ENCODE measurements at regions not wholly inside any gene's neighbourhood (a gene's known extent, or its start where the extent isn't known, plus 50 kb on each side); places are given as distances from the start of the nearest gene placed in this dataset.

DNA sequence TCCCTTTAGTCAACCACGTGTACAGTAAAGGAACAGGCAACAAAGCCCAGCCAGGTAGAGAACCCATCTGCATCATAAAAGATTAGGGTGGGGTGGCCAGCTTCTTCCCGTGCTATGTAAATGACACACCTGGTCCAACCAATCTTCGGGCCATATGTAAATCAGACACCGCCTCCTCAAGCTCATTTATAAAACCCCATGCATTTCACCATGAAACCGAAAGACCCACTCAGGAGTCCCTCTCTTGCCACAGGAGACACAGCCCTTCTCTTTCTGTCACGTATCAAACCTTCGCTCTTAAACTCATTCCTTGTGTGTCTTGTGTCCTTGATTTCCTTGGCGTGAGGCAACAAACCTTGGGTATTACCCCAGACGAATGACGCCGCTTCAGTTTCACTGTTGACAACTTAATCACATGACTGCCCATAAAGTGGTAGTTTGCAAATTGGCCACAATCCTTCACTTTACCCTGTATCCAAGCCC is 59.8 kb upstream of the TBPL2 start:
- DNase-seq = no peak

- no peak for DNase-seq
Observed at GRCh38 chr14:55500708-55501107, 60.3 kb upstream of the TBPL2 start.

- no peak for DNase-seq
Observed at GRCh38 chr14:55502746-55503284, 62.4 kb upstream of the TBPL2 start.

DNA sequence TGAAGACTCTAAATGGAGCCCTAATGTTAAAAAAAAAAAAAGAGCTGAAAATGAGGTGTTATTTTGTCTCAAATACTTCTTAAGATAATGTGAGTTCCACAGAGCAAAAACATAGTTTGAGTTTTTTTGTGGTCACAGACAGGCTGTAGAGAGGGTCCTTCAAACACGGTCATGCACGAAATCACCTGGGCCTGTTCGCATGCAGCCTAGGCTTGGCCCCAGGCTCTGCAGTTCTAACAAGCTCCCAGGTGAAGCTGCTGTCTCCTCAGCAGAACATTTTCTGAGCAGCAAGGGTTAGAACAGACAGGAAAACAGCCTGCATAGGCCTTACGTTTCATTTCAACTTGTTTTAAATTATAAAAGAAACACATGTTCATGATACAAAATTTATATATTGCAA is 65.4 kb upstream of the TBPL2 start:
- no peak for DNase-seq

DNA sequence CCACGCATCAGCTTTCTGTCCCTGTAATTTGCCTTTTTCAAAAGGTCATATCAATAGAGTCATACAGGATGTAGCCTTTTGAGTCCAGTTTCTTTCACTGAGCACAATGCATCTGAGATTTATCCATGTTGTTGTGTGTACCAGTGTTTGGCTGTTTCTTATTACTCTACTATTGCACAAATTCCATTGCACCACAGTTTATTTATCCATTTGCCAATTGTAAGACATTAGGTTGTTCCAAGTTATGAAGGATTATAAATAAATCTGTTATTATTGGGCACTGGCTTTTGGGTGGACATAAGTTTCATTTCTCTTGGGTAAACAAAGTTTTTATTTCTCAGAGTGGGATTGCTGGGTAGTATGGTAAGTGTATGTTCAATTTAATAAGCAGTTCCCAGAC is 68.3 kb upstream of the TBPL2 start:
- no peak for DNase-seq

- no peak for DNase-seq
Observed at GRCh38 chr14:55512421-55512820, 67.6 kb upstream of the KTN1 start.

- no peak for DNase-seq
Observed at GRCh38 chr14:55513491-55513890, 66.5 kb upstream of the KTN1 start.

DNA sequence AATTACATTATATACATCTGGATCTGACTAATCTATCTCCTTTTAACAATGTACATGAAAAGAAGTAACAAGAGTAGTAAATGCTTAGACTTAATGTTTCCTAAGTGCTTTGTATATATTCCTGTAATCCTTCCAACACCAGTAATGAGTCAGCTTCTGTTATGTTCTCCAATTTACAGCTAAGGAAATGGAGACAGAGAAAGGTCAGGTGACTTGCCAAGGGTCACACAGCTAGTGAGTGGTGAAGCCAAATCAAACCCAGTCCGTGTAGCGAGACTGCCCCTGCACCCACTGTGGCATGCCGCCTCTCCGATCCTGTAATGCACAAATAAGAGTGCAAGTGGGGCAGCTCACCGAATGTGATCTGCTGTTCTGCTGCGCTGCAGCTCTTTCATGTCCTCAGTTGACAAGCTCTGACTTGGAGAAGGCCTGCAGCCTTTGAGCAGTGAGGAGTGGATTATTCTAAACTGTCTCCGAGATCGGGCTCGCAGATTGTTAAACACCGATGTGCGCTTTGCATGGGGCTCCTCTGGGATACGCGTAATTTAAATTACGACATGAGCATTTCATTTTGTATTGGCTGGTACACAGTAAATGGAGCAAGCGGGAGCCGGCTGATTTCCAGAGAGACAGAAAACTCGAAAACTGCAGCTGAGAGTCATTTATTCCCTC is 65.1 kb upstream of the KTN1 start:
- peak; percentile 45 for DNase-seq

GRCh38 chr14:55516776-55517175 is 63.2 kb upstream of the KTN1 start:
- DNase-seq = no peak

DNA sequence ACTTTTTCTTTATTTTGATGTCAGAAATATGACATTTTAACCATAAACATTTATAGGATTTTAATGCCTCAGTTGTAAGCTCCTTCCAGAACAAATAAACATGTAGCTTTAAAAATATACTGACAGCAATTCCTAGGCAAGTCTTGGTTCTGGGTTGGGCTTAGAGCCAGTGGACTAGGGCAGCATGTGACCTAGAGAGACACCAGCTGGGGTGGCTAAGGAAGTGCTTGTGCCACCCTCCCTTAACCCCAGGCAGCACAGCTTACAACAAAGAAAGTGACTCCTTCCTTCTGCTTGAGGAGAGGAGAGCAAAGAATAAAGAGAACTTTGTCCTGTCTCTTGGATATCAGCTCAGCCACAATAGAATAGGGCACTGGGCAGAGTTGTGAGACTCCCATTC is 61.6 kb upstream of the KTN1 start:
- no peak for DNase-seq

DNA sequence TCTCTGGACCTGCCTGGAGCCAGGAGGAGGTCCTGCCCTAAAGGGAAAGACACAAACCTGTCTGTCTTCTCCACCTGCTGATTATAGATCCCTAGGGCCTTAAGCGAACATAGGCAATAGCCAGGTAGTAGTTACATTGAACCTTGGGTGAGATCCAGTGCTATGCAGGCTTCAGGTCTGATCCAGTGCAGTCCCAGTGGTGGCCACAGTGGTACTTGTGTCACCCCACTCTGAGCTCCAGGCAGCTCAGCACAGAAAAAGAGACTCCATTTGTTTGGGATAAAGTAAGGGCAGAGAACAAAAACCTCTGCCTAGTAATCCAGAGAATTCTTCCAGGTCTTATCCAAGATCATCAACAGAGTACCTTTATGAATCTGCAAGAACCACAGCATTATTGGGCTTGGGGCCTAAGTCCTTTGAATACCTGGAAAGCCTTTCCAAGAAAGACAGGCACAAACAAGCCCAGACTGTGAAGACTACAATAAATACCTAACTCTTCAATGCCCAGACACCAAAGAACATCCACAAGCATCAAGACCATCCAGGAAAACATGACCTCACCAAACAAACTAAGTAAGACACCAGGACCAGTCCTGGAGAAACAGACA is 60.4 kb upstream of the KTN1 start:
- no peak for DNase-seq

- no peak for DNase-seq
Observed at GRCh38 chr14:55523321-55523720, 56.7 kb upstream of the KTN1 start.
